ENCODE measurements at regions not wholly inside any gene's neighbourhood (a gene's known extent, or its start where the extent isn't known, plus 50 kb on each side); places are given as distances from the start of the nearest gene placed in this dataset.
A peak's percentile ranks its signal among the peaks of the same experiment; 100 is the strongest.
"Not testable (repeated sequence)": the region's sequence is repeated elsewhere in the genome, so short reads cannot be mapped to it uniquely, and the experiment has no call there.

DNA sequence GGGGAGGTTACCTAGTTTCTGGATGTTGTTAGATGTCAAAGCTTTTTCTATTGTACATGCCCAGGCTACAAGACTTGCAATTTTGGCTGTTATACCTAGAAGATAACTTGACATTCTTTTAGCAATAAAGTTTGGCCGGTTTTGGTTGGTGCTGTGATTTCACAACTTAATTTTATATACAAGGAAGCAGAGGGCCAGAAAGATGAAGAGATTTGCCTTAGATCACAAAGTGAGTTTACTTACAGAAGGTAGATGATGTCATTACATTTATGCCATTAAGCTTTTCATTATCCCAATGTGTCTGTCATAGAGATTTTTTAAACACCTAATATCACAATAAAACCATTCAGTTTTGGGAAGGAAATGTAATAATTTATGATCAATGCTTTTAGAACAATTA, 698.7 kb upstream of the ANO3 start:
- DNase-seq: no peak

DNA sequence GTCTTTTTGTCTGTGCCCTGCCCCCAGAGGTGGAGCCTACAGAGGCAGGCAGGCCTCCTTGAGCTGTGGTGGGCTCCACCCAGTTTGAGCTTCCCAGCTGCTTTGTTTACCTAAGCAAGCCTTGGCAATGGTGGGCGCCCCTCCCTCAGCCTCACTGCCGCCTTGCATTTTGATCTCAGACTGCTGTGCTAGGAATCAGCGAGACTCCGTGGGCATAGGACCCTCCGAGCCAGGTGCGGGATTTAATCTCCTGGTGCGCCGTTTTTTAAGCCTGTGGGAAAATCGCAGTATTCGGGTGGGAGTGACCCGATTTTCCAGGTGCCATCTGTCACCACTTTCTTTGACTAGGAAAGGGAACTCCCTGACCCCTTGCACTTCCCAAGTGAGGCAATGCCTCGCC, 682.7 kb upstream of the ANO3 start:
- not testable (repeated sequence) for DNase-seq

DNA sequence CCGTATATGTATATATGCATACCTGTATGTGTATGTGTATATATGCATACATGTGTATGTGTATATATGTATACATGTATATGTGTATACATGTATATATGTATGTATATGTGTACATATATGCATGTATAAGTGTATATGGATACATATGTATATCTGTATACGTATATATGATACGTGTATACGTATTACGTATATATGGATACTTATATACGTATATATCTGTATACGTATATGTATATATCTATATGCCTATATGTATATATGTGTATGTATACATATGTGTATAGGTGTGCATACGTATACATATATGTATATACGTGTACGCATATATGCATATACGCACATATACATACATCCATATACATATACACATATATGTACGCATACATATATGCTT, 681.6 kb upstream of the ANO3 start:
- no peak for DNase-seq

DNA sequence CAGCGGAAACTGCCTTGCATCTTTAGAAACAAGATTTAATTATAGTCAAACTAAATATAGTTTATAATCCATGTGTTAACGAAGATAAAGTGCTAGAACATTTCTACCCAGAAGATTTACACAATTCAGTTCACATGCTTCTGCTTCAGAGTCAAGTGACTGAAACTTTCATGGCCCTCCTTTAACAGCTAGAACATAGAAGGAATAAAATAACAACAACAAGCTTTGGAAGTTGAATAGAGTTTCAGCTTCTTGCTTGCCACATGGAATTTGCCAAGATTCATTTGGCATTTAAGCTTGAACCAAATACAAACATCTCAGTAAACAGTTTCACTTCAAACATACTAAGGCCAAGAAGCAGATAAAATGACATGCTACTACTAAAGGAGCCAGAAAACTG, 676.3 kb upstream of the ANO3 start:
- no peak for DNase-seq

DNA sequence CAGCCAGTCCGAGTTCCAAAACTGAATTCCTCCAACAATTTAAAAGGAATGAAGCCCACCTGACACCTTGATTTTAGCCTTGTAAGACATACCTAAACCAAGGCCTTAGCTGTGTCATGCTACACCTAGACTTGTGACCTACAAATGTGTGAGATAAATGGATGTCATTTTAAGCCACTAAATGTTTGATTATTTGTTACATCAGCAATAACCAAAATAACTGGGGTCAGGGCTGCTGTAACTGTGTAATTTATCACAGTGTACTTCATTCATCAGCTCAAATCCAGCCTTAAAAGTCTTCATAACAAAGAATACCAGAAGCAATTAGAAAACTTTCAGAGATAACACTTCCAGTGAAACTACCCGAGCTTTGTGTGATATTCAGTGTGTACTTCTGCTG, 673.0 kb upstream of the ANO3 start:
- no peak for DNase-seq

DNA sequence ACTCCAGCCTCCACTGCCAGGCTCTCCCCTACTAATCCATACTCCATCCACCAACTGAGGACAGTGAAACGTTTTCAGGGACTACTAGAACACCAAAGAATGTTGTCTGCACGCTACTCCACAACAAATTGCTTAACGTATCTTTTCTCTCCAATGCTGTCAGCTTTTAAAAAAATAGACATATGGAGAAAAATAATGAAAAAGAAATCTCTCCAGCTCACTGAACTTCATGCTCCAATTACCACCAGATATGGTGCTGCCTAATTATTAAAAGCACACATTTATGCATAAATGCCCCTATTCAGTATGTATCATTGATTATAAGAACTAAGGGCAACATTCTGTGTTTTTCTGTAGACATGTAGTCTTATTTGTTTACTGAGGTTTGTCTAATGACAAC, 672.2 kb upstream of the ANO3 start:
- no peak for DNase-seq

DNA sequence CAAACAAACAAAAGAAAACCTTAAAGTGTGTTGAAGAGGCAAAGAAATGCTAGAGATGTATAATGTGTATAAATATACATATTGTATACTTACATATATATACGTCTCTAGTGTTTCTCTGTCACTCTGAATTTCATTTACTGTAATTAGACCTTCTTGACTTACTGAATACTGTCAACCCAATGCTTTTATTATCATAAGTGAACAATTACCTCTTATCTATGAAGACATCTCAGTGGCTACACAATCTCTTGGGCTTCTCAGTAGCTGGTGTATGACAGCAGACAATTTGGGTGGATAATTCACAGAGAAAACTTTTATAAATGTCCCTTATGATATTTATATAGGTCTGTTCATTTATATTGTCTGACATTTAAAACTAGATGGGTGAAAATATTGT, 664.1 kb upstream of the ANO3 start:
- DNase-seq: no peak

DNA sequence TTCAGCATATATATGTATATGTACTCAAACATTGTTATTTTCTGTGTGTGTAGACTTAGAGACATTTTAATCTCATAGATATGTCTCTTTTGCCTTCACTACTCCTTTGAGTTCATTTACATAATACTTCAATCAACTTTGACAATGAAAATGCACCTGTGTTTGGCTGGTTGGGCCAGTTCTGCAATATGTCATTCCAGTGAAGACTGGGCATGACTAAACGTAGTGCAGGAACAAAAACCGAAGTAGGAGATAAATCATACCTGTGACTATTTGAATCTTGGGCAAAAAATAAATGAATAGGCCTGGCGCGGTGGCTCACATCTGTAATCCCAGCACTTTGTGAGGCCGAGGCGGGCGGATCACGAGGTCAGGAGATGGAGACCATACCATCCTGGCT, 640.0 kb upstream of the ANO3 start:
- DNase-seq: no peak

DNA sequence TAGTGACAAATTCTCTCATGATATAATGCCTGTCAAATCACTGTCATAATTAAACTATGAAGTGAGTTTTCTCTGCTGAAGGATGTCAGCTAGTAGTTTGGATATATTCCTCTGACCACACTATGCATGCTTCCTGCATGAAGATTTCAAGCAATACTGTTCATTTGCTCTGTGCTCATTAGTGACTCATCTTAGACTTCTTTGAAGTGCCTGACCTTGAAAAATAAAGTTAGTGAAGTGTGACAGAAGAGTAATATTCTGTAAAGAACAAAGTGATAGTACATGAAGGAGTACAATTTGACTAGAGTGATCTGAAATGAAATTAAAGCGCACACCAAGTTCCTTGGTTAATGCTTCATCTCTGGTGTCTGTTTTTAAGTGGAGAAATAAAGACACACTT, 629.5 kb upstream of the ANO3 start:
- DNase-seq: no peak

DNA sequence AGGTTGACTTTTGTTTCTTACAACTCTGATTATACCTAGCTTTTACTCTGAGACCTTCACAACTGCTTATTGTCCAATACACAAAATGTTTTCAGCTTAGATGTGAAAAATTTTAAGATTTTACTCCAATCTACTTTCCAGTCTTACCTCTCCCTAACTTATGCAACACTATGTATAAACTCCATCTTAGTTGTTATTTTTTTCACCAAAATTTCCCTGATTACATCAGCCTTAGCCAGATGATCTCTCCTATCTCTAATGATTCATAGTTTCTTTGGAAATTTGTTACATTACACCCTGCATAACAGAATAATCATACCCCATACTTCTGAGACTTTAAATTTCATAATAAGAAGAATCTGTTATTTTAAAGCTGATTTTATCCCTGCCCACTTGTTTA, 621.0 kb upstream of the ANO3 start:
- no peak for DNase-seq

DNA sequence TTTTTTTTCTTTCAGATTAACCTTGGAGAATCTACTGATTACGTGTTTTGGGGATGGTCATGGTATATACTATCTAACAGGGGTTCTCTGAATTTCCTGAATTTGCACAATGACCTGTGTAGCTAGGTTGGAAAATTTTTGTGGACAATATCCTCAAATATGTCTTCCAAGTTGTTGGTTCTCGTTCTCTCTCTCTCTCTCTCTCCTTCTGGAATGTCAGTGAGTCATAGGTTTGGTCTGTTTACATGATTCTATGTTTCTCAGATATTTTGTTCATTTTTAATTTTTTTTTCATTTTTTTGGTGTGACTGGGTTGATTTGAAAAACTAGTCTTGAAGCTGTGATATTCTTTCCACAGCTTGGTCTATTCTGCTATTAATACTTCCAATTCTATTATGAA, 604.0 kb upstream of the ANO3 start:
- no peak for DNase-seq

DNA sequence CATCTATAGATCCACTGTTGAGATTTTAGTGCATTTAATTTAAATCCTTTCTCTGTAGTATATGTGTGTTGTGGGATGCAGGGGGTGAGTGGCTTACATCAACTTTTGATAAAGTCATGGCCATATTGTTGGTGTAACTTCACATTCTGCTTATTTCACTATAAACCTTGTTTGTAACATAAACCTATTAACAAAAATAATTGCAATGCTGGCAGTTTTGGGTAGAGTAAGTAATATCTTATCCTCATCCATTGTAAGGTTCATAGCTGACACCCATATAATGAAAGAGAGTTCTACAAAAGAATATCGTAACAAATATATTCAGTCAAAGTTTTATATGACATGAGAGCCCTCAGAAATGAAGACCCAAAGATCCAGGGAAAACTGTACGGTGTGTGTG, 601.7 kb upstream of the ANO3 start:
- DNase-seq: no peak

DNA sequence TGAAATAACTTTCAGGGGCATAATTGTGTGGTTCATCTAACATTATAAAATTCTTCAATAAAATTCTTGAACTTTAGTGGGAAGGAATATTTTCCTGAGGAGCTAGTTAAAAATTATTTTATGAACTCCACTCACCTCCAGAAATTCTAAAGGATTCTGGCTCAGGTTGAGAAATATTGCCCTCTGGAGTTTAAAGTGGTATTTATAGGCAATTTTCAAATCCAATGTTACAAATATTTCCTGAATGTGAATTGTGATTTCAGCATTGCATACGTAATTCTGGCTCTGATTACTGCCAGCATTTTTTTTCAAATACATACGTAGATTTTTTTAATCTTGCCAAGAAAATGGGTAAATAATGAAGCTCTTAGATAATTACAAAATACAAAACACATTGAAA, 598.2 kb upstream of the ANO3 start:
- no peak for DNase-seq

DNA sequence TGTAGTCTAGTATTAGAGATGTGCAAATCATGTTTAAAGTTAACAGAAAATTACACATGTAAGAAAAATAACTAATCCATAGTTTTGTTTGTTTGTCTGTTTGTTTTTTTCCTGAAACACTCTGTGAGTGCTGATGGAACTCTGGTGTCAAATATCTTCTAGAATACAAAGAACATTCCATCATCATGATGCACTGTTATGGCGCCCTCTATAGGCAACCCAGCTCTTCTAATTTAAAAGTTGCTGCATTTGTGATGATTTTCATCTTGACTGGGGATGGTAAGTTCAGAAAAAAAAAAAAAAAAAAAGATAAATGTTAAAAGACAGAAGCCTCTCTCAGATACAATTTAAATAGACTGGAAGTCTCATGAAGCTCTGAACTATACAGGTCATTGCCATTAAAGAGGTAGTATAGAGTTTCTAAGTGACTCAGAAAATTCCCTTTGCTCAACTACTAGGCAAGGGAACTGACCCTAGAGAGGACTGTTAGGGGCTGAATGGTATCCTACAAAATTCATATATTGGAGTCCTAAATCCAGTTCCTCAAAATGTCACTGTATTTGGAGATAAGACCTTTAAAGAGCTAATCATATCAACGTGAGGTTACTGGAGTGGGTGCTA, 597.2 kb upstream of the ANO3 start:
- peak in 1 of 2 experiments; percentile 2 for DNase-seq

DNA sequence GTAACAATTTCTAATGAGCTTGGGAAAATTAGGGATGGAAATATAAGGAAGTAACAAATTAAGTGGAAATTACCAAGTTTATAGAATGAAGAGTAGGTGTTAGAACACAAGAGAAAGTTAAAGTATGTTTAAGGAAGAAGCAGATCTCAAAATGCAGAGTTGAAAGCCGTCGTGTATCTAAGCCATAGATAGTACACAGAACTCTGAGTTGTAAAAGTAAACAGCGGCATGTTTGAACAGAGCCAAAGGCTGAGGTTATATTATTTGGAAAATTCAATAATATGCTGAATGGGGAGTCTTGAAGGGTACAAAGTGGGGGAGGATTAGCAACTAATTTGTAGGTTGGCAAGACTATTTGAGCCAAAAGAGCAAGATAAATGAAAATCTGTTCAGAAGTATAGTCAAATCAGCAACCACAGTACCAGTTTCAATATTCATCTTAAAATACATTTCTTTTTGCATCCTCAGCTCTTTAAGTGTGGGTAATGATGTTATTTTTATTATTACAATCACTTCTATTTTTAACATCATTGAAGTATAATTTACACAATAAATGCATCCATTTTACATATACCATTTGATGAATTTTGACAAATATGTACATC, 594.8 kb upstream of the ANO3 start:
- DNase-seq: no peak

DNA sequence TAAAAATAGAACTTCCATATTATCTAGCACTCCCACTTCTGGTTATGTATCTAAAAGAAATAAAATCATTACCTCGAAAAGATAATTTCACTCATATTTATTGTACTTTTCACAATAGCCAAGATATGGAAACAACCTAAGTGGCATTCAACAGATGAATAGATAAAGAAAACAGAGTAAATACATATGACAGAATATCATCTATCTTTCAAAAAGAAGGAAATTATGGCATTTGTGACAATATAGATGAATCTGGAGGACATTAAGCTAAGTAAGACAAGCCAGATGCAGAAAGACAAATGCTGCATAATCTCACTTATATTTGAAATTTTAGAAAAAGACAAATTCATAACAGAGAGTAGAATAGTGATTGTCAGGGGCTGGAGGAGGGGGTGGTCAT, 590.0 kb upstream of the ANO3 start:
- DNase-seq: no peak

DNA sequence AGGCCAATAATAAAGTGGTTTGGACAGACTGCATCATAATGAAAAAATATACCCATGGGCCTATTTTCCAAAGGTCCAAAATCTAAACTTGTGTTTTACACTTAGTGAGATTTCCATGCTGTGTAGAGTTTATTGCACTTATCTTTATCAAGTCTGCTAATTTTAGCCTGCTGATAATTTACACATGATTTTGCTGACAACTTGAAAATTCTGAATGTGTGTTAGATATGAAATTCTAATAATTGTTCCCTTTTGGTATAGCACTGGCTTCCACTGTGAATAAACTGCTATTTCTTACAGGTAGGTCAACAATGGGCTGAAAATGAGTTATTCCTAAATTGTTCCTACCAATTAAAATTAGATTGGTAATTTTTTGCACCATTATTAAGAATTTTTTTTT, 589.1 kb upstream of the ANO3 start:
- DNase-seq: no peak

DNA sequence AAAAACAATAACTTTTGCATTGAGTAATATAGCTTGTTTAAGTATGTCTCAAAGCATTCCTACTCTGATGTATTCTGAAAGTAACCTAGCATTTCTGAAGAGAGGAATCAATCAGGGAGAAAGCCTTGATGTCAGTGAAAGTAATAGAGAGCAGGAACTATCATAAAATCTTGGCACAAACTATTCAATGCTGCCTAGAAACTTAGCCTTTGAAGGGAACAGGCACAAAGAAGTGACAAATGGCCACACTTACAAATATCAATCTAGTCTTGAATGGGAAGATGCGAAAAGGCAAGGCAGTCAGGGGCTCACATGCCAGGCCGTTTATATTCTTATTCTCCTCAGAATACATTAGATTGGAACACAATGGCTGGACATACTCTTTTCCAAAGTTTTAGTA, 576.5 kb upstream of the ANO3 start:
- no peak for DNase-seq

DNA sequence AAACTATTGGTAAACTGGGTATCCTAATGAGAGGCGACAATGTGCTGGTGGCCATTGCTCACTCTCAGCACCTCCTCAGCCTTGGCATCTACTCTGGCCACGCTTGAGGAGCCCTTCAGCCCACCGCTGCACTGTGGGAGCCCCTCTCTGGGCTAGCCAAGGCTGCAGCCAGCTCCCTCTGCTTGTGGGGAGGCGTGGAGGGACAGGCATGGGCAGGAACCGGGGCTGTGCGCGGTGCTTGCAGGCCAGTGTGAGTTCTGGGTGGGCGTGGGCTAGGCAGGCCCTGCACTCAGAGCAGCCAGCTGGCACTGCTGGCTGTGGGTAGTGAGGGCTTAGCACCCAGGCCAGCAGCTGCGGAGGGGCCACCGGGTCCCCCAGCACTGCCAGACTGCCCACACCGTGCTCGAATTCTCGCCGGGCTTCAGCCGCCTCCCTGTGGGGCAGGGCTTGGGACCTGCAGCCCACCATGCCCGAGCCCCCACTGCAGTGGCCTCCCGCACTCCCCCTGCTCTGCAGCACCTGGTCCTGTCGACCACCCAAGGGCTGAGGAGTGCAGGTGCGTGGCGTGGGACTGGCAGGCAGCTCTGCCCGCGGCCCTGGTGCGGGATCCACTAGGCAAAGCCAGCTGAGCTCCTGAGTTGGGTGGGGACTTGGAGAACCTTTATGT, 575.9 kb upstream of the ANO3 start:
- no peak for DNase-seq

DNA sequence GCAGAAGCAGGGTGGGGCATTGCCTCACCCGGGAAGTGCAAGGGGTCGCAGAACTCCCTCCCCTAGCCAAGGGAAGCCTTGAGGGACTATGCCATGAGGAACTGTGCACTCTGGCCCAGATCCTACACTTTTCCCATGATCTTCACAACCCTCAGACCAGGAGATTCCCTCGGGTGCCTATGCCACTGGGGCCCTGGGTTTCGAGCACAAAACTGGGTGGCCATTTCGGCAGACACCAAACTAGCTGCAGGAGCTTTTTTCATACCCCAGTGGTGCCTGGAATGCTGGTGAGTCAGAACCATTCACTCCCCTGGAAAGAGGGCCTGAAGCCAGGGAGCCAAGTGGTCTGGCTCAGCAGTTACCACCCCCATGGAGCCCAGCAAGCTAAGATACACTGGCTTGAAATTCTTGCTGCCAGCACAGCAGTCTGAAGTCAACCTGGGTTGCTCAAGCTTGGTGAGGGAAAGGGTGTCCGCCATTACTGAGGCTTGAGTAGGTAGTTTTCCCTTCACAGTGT, 573.7 kb upstream of the ANO3 start:
- DNase-seq: no peak

DNA sequence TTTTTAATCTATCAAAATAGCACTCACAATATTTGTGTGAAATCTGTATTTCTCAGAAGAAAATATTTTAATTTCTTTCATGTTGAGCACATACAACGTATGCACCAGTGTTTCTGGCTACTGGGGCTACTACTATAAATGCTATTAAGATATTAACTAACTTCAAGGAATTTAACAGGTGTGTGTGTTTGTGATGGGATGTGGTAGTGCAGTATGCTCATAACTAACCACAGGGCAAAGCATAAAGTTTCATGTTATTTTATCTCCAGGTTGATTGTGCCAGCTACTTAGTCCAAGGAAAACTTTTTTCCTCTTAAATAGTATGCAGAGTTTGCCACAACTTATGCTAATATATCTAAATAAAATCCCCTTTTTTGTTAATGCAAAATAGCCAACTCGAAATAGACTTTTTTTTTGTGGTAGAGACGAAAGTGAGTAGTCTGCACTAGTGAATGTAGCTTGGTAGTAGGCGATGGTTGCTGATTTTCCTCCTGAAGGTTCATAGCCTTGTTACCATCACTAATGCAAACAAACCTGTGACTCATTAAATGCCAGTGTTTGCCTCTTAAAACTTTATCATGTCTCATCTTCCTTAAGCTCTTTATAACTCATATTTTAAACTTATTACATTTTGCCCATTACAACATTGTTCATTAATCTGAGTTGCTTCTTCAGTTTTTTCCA, 565.5 kb upstream of the ANO3 start:
- DNase-seq: no peak

DNA sequence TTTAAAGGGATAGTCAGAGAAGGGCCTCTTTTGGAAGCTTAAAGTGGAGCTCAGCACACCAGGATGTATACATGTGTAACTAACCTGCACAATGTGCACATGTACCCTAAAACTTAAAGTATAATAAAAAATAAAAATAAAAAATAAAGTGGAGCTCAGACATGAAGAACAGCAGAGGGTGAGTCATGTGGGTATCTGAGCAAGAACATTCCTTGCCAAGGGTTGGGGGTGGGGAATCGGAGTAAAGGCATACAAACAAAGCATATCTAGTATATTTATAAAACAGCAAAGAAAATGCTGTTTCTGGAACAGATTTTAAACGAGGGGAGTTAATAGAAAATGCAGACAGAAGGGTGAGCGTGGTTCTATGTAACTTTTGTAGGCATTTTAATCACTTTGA, 562.6 kb upstream of the ANO3 start:
- no peak for DNase-seq

DNA sequence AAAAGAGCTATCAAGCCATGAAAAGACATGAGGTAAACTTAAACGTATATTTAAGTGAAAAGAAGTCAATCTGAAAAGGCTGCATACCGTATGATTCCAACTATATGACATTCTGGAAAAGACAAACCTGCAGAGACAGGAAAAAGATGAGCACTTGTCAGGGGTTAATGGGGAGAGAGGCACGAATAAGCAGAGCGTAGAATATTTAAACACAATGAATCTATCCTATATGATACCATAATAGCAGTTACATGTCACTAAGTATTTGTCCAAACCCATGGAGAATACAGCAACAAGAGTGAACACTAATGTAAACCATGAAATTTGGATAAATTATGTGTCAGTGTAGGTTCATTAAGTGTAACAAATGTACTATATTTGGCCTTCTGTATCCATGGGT, 560.3 kb upstream of the ANO3 start:
- no peak for DNase-seq

DNA sequence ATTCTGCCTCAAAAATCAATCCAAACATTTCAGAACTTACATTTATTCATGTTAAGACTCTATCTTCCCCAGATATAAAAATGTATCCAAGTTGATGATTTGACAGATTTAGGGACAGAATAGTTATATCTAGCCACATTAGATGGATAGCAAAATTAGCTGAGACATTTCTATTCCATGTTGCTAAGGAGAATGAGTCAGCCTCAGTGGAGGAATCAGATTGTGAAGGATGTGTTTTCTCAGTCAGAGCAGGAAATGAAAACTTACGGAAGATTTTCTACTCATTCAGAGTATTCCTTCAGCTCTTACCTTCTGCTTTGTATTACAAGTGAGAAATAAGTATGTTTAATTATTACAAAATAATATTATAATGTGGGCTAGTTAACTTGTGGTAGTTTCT, 556.3 kb upstream of the ANO3 start:
- DNase-seq: no peak
